Naive B cell (primary cell): ENCODE measurements at regions not wholly inside any gene's neighbourhood (a gene's known extent, or its start where the extent isn't known, plus 50 kb on each side); places are given as distances from the start of the nearest gene placed in this dataset.

Experiments used
- ATAC-seq, 2 donors: fragments of 150-1000 bp; cut with Tn5 transposase; 2 replicates each; pipeline ENCODE4 v1.10.0; 2021; ENCODE audit warnings: low read depth in 2 of 2, mild to moderate bottlenecking in 2 of 2, moderate library complexity in 2 of 2
- DNase-seq: peaks from one replicate; pipeline ENCODE4 v3.0.0; 2022
- H3K27ac Mint-ChIP-seq, 6 donors: one replicate each; pipeline ENCODE4 v1.8.0; 2020 to 2022; ENCODE audit warnings: mild to moderate bottlenecking in 6 of 6, mixed read lengths in 6 of 6, moderate library complexity in 5 of 6, inconsistent platforms in 2 of 6
- H3K27me3 Mint-ChIP-seq, 3 donors: one replicate each; pipeline ENCODE4 v1.8.0; 2021 to 2022; ENCODE audit warnings: mixed read lengths in 3 of 3, mild to moderate bottlenecking in 1 of 3
- H3K36me3 Mint-ChIP-seq, 2 donors: one replicate each; pipeline ENCODE4 v1.8.0; 2020 to 2022; ENCODE audit warnings: mixed read lengths in 2 of 2, inconsistent platforms in 1 of 2, mild to moderate bottlenecking in 1 of 2
- H3K4me1 Mint-ChIP-seq, 3 donors: one replicate each; pipeline ENCODE4 v1.8.0; 2020 to 2022; ENCODE audit warnings: mixed read lengths in 3 of 3, inconsistent platforms in 1 of 3, mild to moderate bottlenecking in 1 of 3, moderate library complexity in 1 of 3
- H3K4me3 Mint-ChIP-seq, 8 donors: one replicate each; pipeline ENCODE4 v1.8.0; 2020 to 2022; ENCODE audit warnings: mild to moderate bottlenecking in 8 of 8, mixed read lengths in 8 of 8, moderate library complexity in 8 of 8, inconsistent platforms in 2 of 8
- H3K9me3 Mint-ChIP-seq, 7 donors: one replicate each; pipeline ENCODE4 v1.8.0; 2020 to 2022; ENCODE audit warnings: mixed read lengths in 7 of 7, mild to moderate bottlenecking in 5 of 7, inconsistent platforms in 2 of 7, moderate library complexity in 1 of 7

DNA sequence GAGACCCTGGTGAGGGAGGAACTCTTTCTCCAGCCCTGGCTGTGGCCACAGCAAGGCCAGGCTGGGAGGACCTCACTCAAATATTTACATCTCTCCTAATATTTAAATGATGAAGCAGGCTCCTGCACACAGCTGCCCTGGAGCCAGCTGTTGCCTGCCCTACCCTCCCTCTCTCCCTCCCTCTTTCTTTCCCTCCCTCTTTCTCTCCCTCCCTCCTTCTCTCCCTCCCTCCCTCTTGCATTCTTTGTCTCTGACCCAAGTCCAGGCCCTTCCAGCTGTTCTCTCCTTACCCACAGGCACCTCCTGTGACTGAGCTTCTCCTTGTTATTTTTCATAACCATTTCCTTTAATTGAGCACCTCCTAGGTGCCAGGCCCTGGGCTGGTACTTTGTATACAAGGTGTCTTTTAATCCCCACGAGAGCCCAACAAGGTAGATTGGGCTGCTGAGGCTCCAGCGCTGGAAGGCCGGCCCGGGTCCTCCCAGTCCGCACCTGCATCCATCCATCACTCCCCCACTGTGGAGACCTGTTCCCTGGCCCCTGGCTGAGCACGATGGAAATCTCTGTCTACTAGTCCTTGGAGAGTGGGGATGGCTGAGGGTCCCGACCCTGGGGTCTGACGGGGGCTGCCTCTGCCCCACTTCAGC lies 242.3 kb downstream of the SEC14L1 start:
- Mint-ChIP-seq H3K27me3 (no peaks in the 10 kb centered on the region), H3K36me3 (no peaks in the 10 kb centered on the region), H3K9me3 (no peaks in the 10 kb centered on the region), H3K4me1 (peaks cover 34 to 58% (median 43%) of the 10 kb centered on the region in 3 donors), H3K4me3 (peak overlapping the region in 1 of 8 donors; percentile 38), H3K27ac (peak overlapping the region in 3 of 6 donors; percentile 32 to 71 (median 38))
- no peak for ATAC-seq
- DNase-seq, result no peak

DNA sequence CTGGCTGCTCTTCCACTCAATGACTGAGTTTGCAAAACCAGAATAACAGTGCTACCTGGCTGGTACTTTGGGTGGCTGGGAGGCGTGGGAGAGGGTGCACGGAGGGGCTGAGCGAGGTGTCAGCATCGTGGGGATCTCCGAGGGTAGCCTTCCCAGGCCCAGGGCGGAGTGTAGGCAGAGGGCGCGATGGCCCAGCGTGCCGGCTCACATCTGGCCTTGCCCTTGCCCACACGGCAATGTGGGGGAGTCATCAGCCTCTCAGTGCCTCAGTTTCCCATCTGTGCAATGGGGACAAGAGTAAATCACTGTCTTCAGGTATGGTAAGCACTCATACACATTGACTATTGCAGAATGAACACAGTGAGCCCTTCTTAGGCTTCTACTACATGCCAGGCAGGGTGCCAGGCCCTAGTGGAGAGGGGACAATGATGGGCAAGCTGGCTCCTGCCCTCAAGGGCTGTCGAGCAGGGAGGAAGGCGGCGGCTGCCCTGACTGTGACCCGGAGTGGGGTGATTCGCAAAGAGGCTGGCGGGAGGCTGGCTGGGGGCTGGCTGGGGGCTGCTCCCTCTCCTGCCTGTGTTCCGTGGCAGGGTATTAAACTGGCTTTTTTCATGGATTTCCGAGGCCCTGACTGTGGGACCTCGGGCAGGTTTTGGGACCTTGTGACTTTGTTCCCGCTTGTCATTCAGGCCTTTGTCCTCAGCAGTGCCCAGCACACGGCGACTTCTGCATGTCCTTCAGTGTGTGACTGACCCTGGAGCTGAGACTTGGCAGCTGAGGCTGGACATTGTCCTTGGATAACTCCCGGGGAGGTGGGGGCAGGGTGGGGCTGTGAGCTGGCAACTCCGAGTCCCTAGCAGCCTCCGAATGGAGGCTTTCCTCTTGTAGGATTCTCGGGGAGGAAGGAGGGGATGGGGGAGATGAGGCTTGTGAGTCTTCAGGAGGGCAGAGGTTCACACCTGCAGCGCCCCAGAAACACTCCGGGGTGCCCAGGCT lies 243.1 kb downstream of the SEC14L1 start:
- H3K4me1 Mint-ChIP-seq, result peaks cover 39 to 59% (median 43%) of the 10 kb centered on the region in 3 donors
- no peak for ATAC-seq

DNA sequence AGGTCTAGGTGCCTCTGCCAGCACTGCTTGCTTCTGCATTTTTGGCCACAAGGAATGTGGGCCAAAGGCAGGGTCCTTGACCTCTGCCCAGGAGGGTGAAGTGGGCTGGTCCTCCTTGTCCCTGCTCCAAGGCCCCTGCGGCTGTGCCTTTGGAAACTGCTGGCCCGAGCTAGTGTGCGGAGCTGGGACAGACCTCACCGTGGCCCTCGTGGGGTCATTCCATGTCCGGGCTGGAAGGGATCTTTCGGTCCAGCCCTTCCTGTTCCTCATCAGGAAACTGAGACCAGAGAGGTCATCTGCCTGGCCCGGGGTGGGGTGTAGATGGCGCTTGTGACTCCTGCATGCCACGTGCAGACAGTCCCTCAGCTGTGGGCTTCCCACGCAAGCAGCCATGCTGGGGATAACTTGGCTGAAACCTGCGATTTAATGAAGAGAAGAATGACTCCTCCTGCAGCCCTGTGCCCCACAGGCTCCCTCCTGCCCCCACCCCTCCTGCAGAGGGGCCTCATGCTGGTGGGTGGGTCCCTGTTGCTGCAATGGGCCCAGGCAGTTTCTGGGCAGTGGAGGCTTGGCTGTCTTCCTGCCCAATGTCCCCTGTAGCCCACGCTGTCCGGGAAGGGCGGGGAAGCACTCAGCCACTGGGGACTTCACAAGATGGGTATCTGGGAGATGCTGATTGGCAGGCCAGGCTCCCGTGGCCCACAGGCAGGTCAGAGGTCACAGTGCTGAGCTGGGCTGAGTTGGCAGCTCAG lies 245.2 kb downstream of the SEC14L1 start:
- H3K4me3 Mint-ChIP-seq, result peak overlapping the region in 2 of 8 donors; percentile 35 to 56
- no peaks in the 10 kb centered on the region for H3K27me3 Mint-ChIP-seq
- no peaks in the 10 kb centered on the region for H3K36me3 Mint-ChIP-seq
- H3K4me1 Mint-ChIP-seq, result peaks cover 51 to 67% (median 55%) of the 10 kb centered on the region in 3 donors
- DNase-seq (no peak), ATAC-seq (no peak)
- no peaks in the 10 kb centered on the region for H3K9me3 Mint-ChIP-seq
- H3K27ac Mint-ChIP-seq, result peak overlapping the region in 3 of 6 donors; percentile 24 to 63 (median 26)

More for the DNA sequence above, 243.1 kb downstream of the SEC14L1 start:
- peak overlapping the region in 2 of 6 donors; percentile 70 to 71 for H3K27ac Mint-ChIP-seq
- H3K9me3 Mint-ChIP-seq, result no peaks in the 10 kb centered on the region
- DNase-seq, result no peak
- no peaks in the 10 kb centered on the region for H3K27me3 Mint-ChIP-seq
- H3K36me3 Mint-ChIP-seq, result no peaks in the 10 kb centered on the region
- no peak overlapping the region for H3K4me3 Mint-ChIP-seq

DNA sequence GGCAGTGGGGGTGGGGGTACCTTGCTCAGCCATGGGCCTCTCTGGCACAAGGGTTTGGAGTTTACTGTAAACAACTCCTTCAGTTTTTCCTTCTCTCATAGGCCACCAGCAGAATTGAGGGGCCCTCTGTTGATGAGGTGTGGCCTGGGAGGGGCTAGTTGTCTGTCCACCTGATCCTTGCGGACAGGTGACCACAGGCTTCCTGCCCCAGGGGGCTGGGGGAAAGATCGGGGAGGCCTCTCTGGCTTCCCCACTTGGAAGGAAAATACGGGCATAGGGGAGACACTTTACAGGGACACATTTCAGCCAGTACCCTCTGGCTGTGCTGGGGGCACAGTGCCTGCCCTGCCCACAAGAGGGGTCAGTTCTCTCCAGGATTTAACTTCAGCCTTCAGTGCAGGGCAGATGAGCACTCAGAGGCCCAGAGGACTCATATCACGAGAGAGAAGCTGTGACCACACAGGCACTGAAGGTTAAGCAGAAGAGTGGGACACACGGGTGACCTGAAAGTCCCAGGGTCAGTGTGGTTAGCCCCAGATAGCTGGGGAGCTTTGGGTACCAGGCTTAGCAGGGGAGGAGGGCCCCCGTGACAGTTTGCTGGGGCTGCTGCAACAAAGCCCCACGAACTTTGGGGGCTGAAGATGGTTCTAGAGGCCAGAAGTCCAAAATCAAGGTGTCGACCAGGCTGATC lies 245.9 kb downstream of the SEC14L1 start:
- Mint-ChIP-seq H3K27me3 (no peaks in the 10 kb centered on the region), H3K9me3 (no peaks in the 10 kb centered on the region), H3K27ac (peak overlapping the region in 4 of 6 donors; percentile 38 to 68 (median 51)), H3K4me3 (peak overlapping the region in 1 of 8 donors; percentile 56), H3K36me3 (no peaks in the 10 kb centered on the region), H3K4me1 (peaks cover 52 to 68% (median 58%) of the 10 kb centered on the region in 3 donors)
- no peak for ATAC-seq
- no peak for DNase-seq

DNA sequence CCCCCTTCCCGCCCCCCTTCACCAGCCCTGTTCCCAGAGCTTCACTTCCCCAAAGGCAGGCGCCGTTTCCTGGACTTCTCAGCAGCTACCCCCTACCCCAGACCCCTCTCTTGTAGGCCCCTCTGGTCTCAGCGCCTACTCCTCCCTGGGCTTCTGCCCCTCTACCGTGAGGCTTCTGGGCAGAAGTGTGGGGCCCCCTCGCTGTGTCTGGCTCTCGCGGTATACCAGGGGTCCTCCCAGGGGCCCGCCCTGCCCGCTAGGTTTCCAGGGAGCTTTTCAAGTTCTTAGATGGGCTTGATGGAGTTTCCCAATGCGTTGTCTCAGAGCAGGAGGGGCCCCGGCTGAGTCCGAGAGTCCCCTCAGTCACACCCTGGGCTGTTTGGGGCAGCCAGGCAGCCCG lies 247.1 kb downstream of the SEC14L1 start:
- Mint-ChIP-seq H3K27ac (peak overlapping the region in 2 of 6 donors; percentile 10 to 89), H3K4me1 (peaks cover 50 to 68% (median 52%) of the 10 kb centered on the region in 3 donors), H3K36me3 (no peaks in the 10 kb centered on the region), H3K27me3 (no peaks in the 10 kb centered on the region), H3K9me3 (no peaks in the 10 kb centered on the region), H3K4me3 (peak overlapping the region in 1 of 8 donors; percentile 60)
- DNase-seq (no peak), ATAC-seq (no peak)

DNA sequence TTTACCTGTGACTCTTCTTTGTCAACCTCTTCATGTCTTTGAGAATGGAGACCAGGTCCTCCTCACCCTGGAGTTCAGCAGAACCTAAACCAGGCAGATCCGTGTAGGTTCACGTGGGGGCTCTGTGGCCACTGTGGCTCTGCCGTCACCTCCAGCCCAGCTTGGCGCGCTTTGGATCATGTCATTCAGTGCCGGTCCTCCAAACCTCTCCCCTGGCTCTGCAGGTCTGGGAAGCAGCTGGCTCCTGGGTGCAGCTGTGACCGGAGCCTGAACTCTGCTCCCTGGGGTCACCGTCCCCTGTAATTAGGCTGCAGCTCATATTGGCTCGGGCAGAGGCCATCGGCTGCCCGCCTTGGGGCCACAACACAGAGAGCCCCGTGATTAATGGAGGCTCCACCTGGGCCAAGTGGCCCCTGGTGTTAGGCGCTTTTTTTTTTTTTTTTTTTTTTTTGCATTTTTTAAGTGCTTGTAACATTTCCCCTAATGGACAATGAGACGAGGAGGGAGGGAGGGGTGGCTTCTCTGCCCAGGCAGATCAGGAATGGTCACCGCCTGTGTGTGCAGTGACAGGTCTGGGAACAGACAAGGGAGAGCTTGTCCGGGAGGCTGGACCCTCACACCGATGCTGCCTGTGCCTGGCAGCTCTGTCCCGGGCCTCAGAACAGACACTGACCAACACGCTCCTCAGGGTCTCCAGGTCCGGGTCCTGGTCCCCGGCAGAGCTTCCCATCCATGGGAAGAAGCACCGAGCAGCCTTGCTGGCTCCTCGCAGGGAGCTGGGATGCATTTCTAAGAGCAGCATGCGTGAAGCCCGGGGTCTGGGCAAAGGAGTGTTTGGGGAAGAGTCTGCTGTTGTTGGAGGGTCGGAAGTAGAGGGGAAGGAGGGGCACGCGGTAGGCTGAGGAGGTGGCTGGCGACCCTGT lies 247.9 kb downstream of the SEC14L1 start:
- peak overlapping the region in 5 of 6 donors; percentile 72 to 91 (median 89) for H3K27ac Mint-ChIP-seq
- peak overlapping the region; percentile 80 to 93 (median 88) for H3K4me3 Mint-ChIP-seq
- peaks cover 45 to 67% (median 52%) of the 10 kb centered on the region in 3 donors for H3K4me1 Mint-ChIP-seq
- no peaks in the 10 kb centered on the region for H3K36me3 Mint-ChIP-seq
- no peaks in the 10 kb centered on the region for H3K27me3 Mint-ChIP-seq
- ATAC-seq, result no peak
- no peaks in the 10 kb centered on the region for H3K9me3 Mint-ChIP-seq
- no peak for DNase-seq

DNA sequence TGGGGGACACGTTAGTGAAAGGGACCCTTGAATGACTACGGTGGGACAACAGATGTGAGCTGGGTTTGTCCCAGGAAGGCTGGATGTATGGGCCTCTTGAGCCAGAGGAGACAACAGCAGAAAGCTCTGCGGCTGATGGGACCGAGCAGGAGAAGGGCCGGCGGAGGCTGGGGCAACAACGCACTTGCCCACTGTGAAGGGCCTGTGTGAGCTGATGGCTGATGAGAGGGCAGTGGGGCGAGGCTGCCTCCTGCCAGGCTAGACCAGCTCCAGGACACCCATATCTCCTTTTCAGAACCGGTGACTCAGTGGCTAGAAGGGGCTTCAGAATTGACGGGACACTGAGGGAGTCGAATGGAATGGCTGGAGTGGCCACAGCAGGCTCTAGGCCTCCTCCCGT lies 250.1 kb downstream of the SEC14L1 start:
- Mint-ChIP-seq H3K9me3 (no peaks in the 10 kb centered on the region), H3K4me3 (peak overlapping the region in 6 of 8 donors; percentile 21 to 81 (median 39)), H3K36me3 (no peaks in the 10 kb centered on the region), H3K27me3 (no peaks in the 10 kb centered on the region), H3K27ac (peak overlapping the region in 2 of 6 donors; percentile 42 to 88), H3K4me1 (peaks cover 45 to 66% (median 48%) of the 10 kb centered on the region in 3 donors)
- no peak for DNase-seq
- ATAC-seq, result no peak

DNA sequence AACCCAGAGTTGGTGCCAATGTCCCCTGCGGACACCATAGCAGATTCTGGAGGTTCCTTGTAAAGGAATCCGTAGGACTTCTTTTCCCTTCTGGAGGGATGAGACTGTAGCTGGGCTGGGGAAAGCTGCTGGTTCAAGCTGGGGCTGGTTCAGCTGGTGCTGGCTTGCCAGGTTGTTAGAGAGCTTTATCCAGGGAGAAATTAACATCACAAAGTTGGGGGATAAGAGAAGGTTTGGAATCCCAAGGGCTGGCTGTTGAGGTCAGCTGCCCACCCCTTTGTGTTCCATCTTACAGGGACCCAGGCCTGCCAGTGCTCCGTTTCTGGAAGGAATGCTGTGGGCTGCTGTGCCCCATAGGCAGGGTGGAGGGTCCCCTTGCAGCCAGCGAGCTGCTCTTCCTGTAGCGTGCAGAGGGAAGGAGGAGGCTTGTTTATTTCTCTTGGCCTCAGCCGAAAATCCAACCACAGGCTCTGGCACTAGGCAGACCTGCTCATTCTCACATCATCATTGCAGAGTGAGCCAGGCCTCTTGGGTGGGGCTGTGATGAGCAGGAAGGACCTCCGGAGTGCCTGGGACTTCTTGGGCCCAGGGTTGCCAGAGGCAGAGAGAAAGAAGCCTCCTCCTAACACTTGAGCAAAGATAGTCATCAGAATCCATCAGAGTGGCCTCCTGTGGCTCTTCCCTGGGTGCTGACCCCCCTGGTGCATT lies 251.1 kb downstream of the SEC14L1 start:
- DNase-seq, result no peak
- peaks cover 36 to 65% (median 43%) of the 10 kb centered on the region in 3 donors for H3K4me1 Mint-ChIP-seq
- ATAC-seq, result no peak

DNA sequence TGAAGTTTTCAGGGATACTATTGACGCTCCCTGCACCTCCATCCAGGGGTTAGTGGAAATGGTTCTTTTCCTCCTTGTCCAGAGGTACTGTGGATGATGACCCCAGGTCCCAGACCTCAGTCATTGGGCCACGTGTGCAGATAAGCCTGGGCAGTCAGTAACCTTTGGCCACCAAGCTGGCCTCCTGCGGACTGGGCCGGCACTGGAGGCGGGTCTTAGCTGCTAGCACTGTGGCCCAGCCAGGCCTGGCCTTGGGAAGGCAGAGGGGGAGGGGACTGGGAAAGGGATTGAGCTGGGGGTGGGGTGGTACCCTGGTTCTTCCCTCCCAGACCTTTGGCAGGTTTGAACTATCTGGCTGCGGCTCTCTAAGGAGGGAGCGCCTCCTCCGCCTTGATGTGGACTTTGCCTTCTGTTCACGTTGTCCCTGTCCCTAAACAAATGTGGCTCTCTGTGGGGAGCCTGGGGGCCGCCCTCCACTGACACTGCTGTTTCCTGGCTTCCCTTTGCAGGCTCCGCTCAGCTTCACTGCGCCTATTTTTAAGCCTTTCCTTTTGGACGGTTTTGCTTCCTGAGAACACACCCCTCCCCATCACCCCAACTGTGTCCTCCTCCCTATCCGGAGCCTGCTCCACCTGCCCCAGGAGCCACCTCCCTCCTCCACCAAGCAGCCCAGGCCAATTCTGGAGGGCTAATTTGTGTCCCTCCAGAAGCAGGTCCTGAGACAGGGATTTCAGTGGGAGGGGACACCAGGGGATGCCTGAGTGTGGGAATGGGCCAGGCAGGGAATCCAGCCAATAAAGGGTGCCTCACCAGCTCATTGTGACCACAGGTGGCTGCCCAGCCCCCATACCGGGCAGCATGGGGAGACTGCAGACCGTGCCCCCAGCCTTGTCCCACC lies 251.9 kb downstream of the SEC14L1 start:
- DNase-seq (no peak), ATAC-seq (no peak)
- peaks cover 36 to 59% (median 43%) of the 10 kb centered on the region in 3 donors for H3K4me1 Mint-ChIP-seq
- no peaks in the 10 kb centered on the region for H3K36me3 Mint-ChIP-seq
- H3K9me3 Mint-ChIP-seq, result no peaks in the 10 kb centered on the region
- H3K27ac Mint-ChIP-seq, result peak overlapping the region in 4 of 6 donors; percentile 10 to 49 (median 30)
- H3K27me3 Mint-ChIP-seq, result no peaks in the 10 kb centered on the region
- H3K4me3 Mint-ChIP-seq, result peak overlapping the region in 3 of 8 donors; percentile 21 to 51 (median 41)

More for the DNA sequence above, 251.1 kb downstream of the SEC14L1 start:
- Mint-ChIP-seq H3K36me3 (no peaks in the 10 kb centered on the region), H3K27ac (peak overlapping the region in 4 of 6 donors; percentile 20 to 82 (median 44)), H3K27me3 (no peaks in the 10 kb centered on the region), H3K9me3 (no peaks in the 10 kb centered on the region), H3K4me3 (peak overlapping the region in 5 of 8 donors; percentile 28 to 81 (median 57))

DNA sequence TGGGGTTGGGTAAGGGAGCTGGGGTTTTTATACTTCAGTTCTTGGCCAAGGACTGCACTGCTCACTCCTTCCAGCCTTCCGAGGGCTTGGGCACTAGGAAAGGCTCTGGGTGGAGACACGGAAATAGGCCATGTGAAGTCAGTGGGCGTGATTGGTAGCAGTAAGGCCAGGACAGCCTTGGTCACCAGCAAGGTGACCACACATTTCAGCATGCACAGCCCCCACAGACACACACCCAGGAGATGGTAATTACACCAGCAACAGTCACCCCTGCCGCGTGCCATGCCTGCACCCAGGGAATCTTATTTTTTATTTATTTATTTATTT lies 252.5 kb downstream of the SEC14L1 start:
- H3K36me3 Mint-ChIP-seq, result no peaks in the 10 kb centered on the region
- H3K4me3 Mint-ChIP-seq, result no peak overlapping the region
- ATAC-seq (no peak), DNase-seq (no peak)
- peak overlapping the region in 1 of 6 donors; percentile 30 for H3K27ac Mint-ChIP-seq
- peaks cover 40 to 57% (median 41%) of the 10 kb centered on the region in 3 donors for H3K4me1 Mint-ChIP-seq
- no peaks in the 10 kb centered on the region for H3K27me3 Mint-ChIP-seq
- no peaks in the 10 kb centered on the region for H3K9me3 Mint-ChIP-seq
